GM18519 (cell line): ENCODE measurements at regions not wholly inside any gene's neighbourhood (a gene's known extent, or its start where the extent isn't known, plus 50 kb on each side); places are given as distances from the start of the nearest gene placed in this dataset.

ENCODE experiments used
- ATAC-seq: cut with Tn5 transposase; IDR thresholded peaks from one replicate; pipeline ENCODE4 v1.9.1; 2021; ENCODE audit warnings: mild to moderate bottlenecking, moderate library complexity; ENCODE audit not compliant: unreplicated experiment, low FRiP score

GRCh38 chr5:105730982-105731381 is 1939.8 kb downstream of the EFNA5 start:
- no peak for ATAC-seq

DNA sequence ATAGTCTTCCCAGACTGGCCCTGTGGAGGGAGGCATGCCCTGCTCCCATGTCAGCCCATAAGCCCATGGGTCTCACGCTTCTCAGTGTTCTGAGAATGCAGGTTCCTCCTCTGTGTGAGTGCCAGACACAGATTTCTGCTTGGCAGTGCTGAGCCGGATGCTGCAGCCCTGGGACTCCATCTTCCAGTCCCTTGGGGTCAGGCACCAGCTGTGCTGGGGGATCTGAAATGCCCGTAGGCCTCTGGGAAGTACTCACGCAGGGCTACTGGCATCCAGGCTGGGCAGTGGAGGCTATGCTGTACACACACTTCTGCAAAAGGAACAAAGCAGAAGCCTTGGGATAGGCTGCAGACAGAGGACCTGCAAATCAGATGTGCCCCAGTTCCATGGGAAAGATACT is 1944.6 kb downstream of the EFNA5 start:
- ATAC-seq: no peak

DNA sequence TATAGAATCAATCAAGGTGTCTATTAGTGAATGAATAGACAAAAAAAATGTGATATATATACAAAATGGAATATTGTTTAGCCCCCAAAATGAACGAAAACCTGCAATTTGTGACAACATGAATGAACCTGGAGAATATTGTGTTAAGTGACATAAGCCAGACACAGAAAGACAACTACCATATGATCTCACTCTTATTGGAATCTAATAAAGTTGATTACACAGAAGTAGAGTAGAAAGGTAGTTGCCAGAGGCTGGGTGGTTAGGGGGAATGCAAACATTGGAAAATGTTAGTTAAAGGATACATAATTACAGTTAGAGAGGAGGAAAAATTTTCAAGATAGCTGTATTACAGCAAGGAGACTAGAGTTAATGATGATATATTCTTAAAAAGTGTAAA is 1962.3 kb downstream of the EFNA5 start:
- no peak for ATAC-seq

- no peak for ATAC-seq
Measured at GRCh38 chr5:105702323-105702722, 1968.4 kb downstream of the EFNA5 start.

GRCh38 chr5:105696440-105696839 is 1974.3 kb downstream of the EFNA5 start:
- ATAC-seq: no peak

GRCh38 chr5:105695941-105696340 is 1974.8 kb downstream of the EFNA5 start:
- no peak for ATAC-seq

DNA sequence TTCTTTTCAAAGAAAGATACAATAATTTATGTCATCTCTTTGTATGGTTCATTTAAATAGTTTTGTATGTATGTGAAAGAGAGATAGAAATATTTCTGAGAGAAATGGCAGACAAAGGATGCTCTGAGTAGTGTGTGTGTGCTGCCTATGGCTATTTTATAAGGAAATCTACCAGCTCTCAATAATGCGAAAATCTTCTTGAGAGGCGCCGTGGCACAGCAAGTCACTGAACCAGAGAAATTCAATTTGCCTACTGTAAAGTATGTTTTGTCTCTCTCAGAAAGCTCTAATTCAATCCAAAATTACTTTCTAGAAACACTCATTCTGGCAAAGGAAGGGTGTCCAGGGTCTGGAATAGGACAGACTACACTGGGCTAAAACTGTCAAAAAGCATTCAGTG is 1981.1 kb downstream of the EFNA5 start:
- ATAC-seq: no peak

GRCh38 chr5:105688227-105688792 is 1982.4 kb downstream of the EFNA5 start:
- ATAC-seq: no peak

GRCh38 chr5:105687493-105687892 is 1983.2 kb downstream of the EFNA5 start:
- ATAC-seq: no peak

GRCh38 chr5:105685884-105686283 is 1984.9 kb downstream of the EFNA5 start:
- no peak for ATAC-seq

- no peak for ATAC-seq
Measured at GRCh38 chr5:105684799-105685198, 1985.9 kb downstream of the EFNA5 start.

GRCh38 chr5:105680858-105681475 is 1989.8 kb downstream of the EFNA5 start:
- no peak for ATAC-seq

GRCh38 chr5:105677291-105677690 is 1993.4 kb downstream of the EFNA5 start:
- no peak for ATAC-seq

DNA sequence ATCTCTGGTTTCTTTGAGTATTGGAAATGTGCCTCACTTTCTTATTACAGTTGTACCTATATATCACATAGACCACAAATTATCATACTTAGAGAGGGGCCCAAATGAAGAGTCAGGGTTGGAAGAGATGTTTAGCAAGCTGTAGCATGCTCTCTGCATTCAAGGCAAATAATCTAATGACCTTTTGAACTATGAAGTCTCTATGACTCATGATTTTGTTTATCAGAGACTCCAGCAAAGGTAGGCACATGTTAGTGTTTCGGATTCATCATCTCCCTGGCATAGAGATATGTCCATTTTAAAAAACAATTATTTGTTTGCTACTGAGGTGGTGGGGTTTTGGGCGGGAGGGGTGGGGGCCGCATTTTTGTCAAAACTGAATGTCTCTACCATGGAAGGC is 2000.1 kb downstream of the EFNA5 start:
- ATAC-seq: no peak

DNA sequence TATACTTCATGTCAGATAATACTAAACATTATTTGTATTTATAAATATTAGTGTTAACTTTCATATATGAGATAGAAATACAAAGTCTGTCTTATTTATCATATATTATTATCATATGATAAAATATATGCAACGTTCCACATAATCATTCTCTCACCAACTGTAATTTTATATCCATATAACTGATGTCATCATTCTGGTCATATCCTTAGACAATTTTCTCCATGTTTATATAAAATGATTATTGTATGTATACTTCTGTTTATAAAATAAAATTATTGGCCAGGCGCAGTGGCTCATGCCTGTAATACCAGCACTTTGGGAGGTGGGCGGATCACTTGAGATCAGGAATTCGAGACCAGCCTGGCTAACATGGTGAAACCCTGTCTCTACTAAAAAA is 2007.1 kb downstream of the EFNA5 start:
- no peak for ATAC-seq

DNA sequence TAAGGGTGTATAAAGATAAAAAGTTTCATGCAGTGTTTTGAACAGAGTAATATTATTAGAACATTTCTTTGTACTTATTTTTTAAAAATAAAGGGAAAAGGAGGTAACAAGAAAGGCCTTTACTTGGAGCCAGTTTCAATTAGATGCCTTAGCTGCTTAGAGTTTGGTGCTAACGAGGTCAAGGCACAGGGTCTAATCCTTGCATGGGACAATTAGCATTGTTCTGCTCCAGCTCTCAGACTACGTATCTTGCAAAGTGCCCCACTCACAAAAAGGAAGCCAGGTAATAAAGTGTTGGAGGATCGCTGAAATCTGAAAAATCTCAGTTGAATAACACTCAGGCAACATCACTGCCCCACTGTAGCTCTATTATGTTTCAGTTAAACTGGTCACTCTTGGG is 2011.3 kb downstream of the EFNA5 start:
- ATAC-seq: no peak

- no peak for ATAC-seq
Measured at GRCh38 chr5:105640328-105640727, 2030.4 kb downstream of the EFNA5 start.

- no peak for ATAC-seq
Measured at GRCh38 chr5:105639511-105639910, 2031.2 kb downstream of the EFNA5 start.

- ATAC-seq: no peak
Measured at GRCh38 chr5:105639068-105639467, 2031.7 kb downstream of the EFNA5 start.

- no peak for ATAC-seq
Measured at GRCh38 chr5:105638437-105638836, 2032.3 kb downstream of the EFNA5 start.

DNA sequence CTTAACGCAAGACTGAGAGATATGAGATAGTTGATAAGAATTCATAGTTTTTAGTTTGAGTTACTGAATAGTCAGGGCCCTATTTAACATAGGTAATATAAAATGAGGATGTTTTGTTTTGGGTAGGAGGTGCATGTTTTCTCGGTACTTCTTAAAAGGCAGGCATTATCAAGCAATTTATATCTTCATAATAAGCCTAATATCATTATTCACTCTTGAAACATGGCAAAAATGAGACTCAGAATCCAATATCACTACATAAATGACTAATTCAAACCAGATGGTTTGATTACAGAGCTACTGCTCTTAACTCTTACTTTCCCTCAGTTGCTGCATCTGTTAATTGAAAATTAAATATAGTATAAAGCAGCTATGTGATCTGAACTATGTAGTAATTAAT is 2038.7 kb downstream of the EFNA5 start:
- ATAC-seq: no peak

- ATAC-seq: no peak
Measured at GRCh38 chr5:105630803-105631202, 2039.9 kb downstream of the EFNA5 start.

DNA sequence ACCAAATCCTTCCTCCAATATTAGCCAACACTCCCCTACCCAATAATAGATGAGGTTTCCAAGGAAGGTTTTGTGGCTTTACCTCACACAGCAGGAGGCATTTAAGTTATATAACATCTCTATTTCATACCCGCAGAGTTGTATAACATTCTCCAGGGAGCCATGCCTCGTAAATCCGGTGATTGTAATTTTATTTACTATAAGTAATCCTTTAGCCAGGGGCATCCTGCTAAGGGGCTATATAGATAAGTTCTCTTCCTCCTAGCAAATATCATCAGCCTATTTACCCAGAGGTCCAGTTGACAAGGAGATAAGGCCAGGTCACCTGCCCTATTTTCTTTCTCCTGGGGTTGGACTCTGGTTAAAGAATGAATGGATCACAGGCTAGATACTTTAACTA is 2051.0 kb downstream of the EFNA5 start:
- ATAC-seq: no peak
